SK-N-SH treated with all-trans-retinoic acid at 6 μM for 48 hours (cell line): ENCODE measurements at regions not wholly inside any gene's neighbourhood (a gene's known extent, or its start where the extent isn't known, plus 50 kb on each side); places are given as distances from the start of the nearest gene placed in this dataset.

Experiments
- ATAC-seq: fragments of 200-7000 bp; cut with Tn5 transposase; 3 replicates; pipeline ENCODE4 v1.9.1; 2020; ENCODE audit warnings: mild to moderate bottlenecking, moderate library complexity
- ARNTL ChIP-seq: fragments of 450-650 bp; formaldehyde crosslinking; IDR thresholded peaks from 2 replicates; pipeline ENCODE4 v1.5.0; 2020; ENCODE audit warnings: low read depth, mild to moderate bottlenecking, moderate library complexity, borderline replicate concordance
- BACH2 ChIP-seq: fragments of 250-450 bp; sonication (Bioruptor Pico); IDR thresholded peaks from 2 replicates; pipeline ENCODE4 v1.9.0; 2021; ENCODE audit warnings: mild to moderate bottlenecking, borderline replicate concordance
- CREB5 ChIP-seq: fragments of 250-450 bp; sonication (Bioruptor Pico); IDR thresholded peaks from 2 replicates; pipeline ENCODE4 v1.5.1; 2020; ENCODE audit warnings: low read depth, mild to moderate bottlenecking, moderate library complexity
- CSDC2 ChIP-seq: fragments of 250-450 bp; sonication (Bioruptor Pico); IDR thresholded peaks from 2 replicates; pipeline ENCODE4 v1.5.0; 2020; ENCODE audit warnings: mild to moderate bottlenecking, moderate library complexity
- ESRRG ChIP-seq: fragments of 250-450 bp; sonication (Bioruptor Pico); IDR thresholded peaks from 2 replicates; pipeline ENCODE4 v1.6.1; 2021; ENCODE audit warnings: mild to moderate bottlenecking
- GLIS3 ChIP-seq: fragments of 250-450 bp; sonication (Bioruptor Pico); IDR thresholded peaks from 2 replicates; pipeline ENCODE4 v1.5.0; 2020; ENCODE audit warnings: mild to moderate bottlenecking, moderate library complexity
- ISL1 ChIP-seq: fragments of 250-450 bp; sonication (Bioruptor Pico); IDR thresholded peaks from 2 replicates; pipeline ENCODE4 v2.1.2; 2022; ENCODE audit warnings: mild to moderate bottlenecking, moderate library complexity
- OSR1 ChIP-seq: fragments of 250-450 bp; sonication (Bioruptor Pico); IDR thresholded peaks from 2 replicates; pipeline ENCODE4 v1.8.0; 2022; ENCODE audit warnings: moderate library complexity, mild to moderate bottlenecking, inconsistent platforms
- POU6F1 ChIP-seq: fragments of 250-450 bp; sonication (Bioruptor Pico); IDR thresholded peaks from 2 replicates; pipeline ENCODE4 v1.8.0; 2021; ENCODE audit warnings: low read depth, mild to moderate bottlenecking, moderate library complexity, borderline replicate concordance
- PPARA ChIP-seq: fragments of 250-450 bp; sonication (Bioruptor Pico); IDR thresholded peaks from 2 replicates; pipeline ENCODE4 v1.5.0; 2020; ENCODE audit warnings: mild to moderate bottlenecking, borderline replicate concordance
- RARB ChIP-seq: fragments of 250-450 bp; sonication (Bioruptor Pico); IDR thresholded peaks from 2 replicates; pipeline ENCODE4 v1.8.0; 2021; ENCODE audit warnings: mild to moderate bottlenecking, moderate library complexity
- SNAI2 ChIP-seq: fragments of 250-450 bp; sonication (Bioruptor Pico); IDR thresholded peaks from 2 replicates; pipeline ENCODE4 v1.5.0; 2020; ENCODE audit warnings: mild to moderate bottlenecking, moderate library complexity
- TCF4 ChIP-seq: fragments of 250-450 bp; sonication (Bioruptor Pico); IDR thresholded peaks from 2 replicates; pipeline ENCODE4 v1.8.0; 2021; ENCODE audit warnings: mild to moderate bottlenecking, moderate library complexity, borderline replicate concordance
- TOX ChIP-seq: fragments of 250-450 bp; sonication (Bioruptor Pico); IDR thresholded peaks from 2 replicates; pipeline ENCODE4 v1.8.0; 2021; ENCODE audit warnings: mild to moderate bottlenecking, moderate library complexity, borderline replicate concordance
- TSHZ2 ChIP-seq: fragments of 250-450 bp; sonication (Bioruptor Pico); IDR thresholded peaks from 2 replicates; pipeline ENCODE4 v1.5.0; 2020; ENCODE audit warnings: mild to moderate bottlenecking, moderate library complexity
- ZC3H10 ChIP-seq: fragments of 250-450 bp; sonication (Bioruptor Pico); IDR thresholded peaks from 2 replicates; pipeline ENCODE4 v1.5.1; 2021; ENCODE audit warnings: mild to moderate bottlenecking, moderate library complexity
- ZFP3 ChIP-seq: fragments of 250-450 bp; sonication (Bioruptor Pico); IDR thresholded peaks from 2 replicates; pipeline ENCODE4 v1.5.0; 2020; ENCODE audit warnings: mild to moderate bottlenecking, moderate library complexity
- ZFP30 ChIP-seq: fragments of 450-650 bp; formaldehyde crosslinking; IDR thresholded peaks from 2 replicates; pipeline ENCODE4 v1.5.0; 2022; ENCODE audit warnings: mild to moderate bottlenecking, moderate library complexity
- ZNF565 ChIP-seq: fragments of 450-650 bp; formaldehyde crosslinking; conservative IDR thresholded peaks from 2 replicates; pipeline ENCODE4 v1.5.0; 2020; ENCODE audit warnings: low read depth, mild to moderate bottlenecking, moderate library complexity
- ZNF70 ChIP-seq: fragments of 450-650 bp; formaldehyde crosslinking; IDR thresholded peaks from 2 replicates; pipeline ENCODE4 v1.5.0; 2020; ENCODE audit warnings: mild to moderate bottlenecking, moderate library complexity
- ZNF8 ChIP-seq: fragments of 450-650 bp; formaldehyde crosslinking; IDR thresholded peaks from 2 replicates; pipeline ENCODE4 v1.5.0; 2020; ENCODE audit warnings: mild to moderate bottlenecking, moderate library complexity
- TF ChIP-seq, protein P1 (sequence below): fragments of 250-450 bp; sonication (Bioruptor Pico); IDR thresholded peaks from 2 replicates; pipeline ENCODE4 v1.5.1; 2021; ENCODE audit warnings: mild to moderate bottlenecking, moderate library complexity
- TF ChIP-seq, protein P2 (sequence below): fragments of 250-450 bp; sonication (Bioruptor Pico); IDR thresholded peaks from 2 replicates; pipeline ENCODE4 v1.8.0; 2020; ENCODE audit warnings: mild to moderate bottlenecking, moderate library complexity, borderline replicate concordance

DNA sequence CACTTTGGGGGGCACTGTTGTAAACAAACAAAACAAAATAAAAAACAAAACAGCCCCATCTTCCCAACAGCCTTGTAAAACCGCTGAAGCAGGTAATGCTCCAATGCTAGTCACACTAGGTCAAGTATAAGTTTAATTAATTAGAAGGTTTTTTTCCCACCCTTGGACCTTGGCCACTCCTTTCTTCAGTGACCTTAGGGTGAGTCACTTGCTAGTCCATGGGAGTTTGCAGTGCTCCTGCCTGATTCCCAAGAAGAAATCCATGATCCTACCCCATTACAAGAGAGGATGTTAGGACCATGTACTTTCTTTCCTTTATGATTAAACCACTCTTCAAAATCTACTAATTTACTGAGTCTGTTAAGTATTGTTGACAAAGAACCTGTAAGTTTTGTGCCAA is 192.2 kb upstream of the CDKN2B start:
- TF ChIP-seq GLIS3 (CRISPR knock-in tag) = no peak
- TF ChIP-seq, protein P1, sequence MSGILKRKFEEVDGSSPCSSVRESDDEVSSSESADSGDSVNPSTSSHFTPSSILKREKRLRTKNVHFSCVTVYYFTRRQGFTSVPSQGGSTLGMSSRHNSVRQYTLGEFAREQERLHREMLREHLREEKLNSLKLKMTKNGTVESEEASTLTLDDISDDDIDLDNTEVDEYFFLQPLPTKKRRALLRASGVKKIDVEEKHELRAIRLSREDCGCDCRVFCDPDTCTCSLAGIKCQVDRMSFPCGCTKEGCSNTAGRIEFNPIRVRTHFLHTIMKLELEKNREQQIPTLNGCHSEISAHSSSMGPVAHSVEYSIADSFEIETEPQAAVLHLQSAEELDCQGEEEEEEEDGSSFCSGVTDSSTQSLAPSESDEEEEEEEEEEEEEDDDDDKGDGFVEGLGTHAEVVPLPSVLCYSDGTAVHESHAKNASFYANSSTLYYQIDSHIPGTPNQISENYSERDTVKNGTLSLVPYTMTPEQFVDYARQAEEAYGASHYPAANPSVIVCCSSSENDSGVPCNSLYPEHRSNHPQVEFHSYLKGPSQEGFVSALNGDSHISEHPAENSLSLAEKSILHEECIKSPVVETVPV (CRISPR knock-in tag) = no peak
- no peak for TF ChIP-seq OSR1 (CRISPR knock-in tag)
- TF ChIP-seq ESRRG (CRISPR knock-in tag) = no peak
- no peak for TF ChIP-seq ZNF8 (CRISPR knock-in tag)
- no peak for ATAC-seq

DNA sequence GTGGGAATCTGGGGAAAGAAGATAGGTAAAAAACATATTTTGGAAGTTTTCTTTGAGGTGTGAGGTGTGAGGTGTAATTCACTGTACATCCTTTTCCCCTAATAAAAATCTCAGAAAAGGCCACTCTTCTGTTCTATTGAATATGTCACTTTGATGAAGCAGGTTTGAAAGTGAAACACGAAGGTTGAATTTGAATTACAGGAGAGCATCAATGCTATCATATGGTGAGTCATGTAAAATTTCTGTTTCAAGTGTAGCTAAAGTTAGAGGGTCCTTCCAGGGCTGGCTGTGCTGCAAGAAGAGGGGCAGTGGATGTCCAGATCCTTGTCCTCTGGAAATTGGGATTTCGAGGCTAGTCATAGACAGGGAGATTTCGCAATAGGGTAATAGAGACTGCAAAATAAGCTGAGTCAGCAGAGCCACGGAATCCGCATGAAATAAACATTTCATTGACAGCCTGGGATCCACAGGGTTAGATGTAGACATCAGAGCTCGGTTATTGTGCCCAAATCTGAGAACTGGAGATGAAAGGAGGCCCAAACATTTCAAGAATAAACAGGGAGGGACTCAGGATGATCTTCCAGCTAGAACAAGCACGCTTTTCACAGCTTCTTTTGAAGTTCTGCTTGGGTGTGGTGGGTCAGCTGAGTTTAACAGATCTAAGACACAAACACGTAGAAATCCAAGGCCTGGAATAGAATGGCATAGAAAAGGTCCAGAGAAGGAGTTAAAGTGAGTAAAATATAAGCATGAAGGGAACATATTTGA is 194.4 kb upstream of the CDKN2B start:
- peak; percentile 50 for ATAC-seq
- TF ChIP-seq CSDC2 (CRISPR knock-in tag) (no peak), SNAI2 (CRISPR knock-in tag) (no peak), RARB (CRISPR knock-in tag) (no peak), ZNF8 (CRISPR knock-in tag) (no peak), ZC3H10 (CRISPR knock-in tag) (no peak), OSR1 (CRISPR knock-in tag) (no peak), ZFP30 (CRISPR knock-in tag) (no peak), ISL1 (CRISPR knock-in tag) (no peak), ZNF565 (CRISPR knock-in tag) (no peak), ESRRG (CRISPR knock-in tag) (no peak), PPARA (no peak), ZNF70 (CRISPR knock-in tag) (no peak), TCF4 (no peak), ZFP3 (CRISPR knock-in tag) (no peak), GLIS3 (CRISPR knock-in tag) (no peak), BACH2 (CRISPR knock-in tag) (no peak)
- TF ChIP-seq, protein P2, sequence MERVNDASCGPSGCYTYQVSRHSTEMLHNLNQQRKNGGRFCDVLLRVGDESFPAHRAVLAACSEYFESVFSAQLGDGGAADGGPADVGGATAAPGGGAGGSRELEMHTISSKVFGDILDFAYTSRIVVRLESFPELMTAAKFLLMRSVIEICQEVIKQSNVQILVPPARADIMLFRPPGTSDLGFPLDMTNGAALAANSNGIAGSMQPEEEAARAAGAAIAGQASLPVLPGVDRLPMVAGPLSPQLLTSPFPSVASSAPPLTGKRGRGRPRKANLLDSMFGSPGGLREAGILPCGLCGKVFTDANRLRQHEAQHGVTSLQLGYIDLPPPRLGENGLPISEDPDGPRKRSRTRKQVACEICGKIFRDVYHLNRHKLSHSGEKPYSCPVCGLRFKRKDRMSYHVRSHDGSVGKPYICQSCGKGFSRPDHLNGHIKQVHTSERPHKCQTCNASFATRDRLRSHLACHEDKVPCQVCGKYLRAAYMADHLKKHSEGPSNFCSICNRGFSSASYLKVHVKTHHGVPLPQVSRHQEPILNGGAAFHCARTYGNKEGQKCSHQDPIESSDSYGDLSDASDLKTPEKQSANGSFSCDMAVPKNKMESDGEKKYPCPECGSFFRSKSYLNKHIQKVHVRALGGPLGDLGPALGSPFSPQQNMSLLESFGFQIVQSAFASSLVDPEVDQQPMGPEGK = no peak

- ATAC-seq = no peak
Measured at GRCh38 chr9:22204240-22204639, 195.1 kb upstream of the CDKN2B start.

More at GRCh38 chr9:22204240-22204639, 195.1 kb upstream of the CDKN2B start:
- TF ChIP-seq CSDC2 (CRISPR knock-in tag) (no peak), ISL1 (CRISPR knock-in tag) (no peak), TSHZ2 (CRISPR knock-in tag) (no peak), RARB (CRISPR knock-in tag) (no peak), PPARA (no peak), ESRRG (CRISPR knock-in tag) (no peak), BACH2 (CRISPR knock-in tag) (no peak), POU6F1 (no peak), ZFP3 (CRISPR knock-in tag) (no peak), ZNF70 (CRISPR knock-in tag) (no peak), OSR1 (CRISPR knock-in tag) (no peak), ZNF8 (CRISPR knock-in tag) (no peak), TOX (CRISPR knock-in tag) (no peak), CREB5 (CRISPR knock-in tag) (no peak), TCF4 (no peak), ARNTL (no peak), ZFP30 (CRISPR knock-in tag) (no peak), ZNF565 (CRISPR knock-in tag) (no peak)
- TF ChIP-seq, protein P1 (CRISPR knock-in tag) = no peak
- TF ChIP-seq, protein P2 = no peak
- TF ChIP-seq, all 23 proteins: peak for 0
